ENCODE measurements at regions not wholly inside any gene's neighbourhood (a gene's known extent, or its start where the extent isn't known, plus 50 kb on each side); places are given as distances from the start of the nearest gene placed in this dataset.

DNA sequence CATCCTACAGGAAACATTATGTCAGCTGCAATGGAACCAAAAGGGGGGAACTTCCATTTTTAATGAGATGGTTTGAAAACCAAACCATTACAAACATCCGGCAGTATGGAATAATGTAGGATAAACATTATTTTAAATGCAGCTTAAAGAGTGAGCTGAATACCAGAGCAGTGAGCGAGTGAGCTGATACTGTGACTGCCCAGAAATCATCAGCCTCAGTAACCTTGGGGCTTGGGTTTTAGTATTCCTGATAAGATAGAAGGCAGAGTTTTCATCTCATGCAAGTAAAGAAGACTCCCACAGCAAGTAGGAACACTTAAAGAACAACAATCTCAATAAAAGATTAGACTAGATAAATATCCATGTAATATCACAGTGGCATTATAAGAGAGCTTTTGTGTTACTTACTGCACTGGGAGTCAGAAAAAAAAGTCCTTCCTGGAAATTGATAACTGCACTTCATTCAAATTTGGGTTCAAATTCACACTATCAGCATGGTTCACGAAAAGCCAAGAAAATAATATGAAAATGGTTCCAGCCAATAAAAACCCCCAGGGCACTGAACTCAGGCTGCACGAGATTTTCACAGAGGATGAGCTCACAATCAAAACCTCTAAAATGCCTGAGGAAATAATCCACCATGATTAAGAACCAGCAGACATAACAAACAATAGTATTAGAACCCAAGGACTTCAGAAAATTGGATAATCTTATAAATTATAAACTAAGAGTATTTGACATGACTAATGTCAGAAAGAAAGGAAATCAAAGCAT, 115.7 kb downstream of the MTPAP start:
- TF ChIP-seq, protein P1, sequence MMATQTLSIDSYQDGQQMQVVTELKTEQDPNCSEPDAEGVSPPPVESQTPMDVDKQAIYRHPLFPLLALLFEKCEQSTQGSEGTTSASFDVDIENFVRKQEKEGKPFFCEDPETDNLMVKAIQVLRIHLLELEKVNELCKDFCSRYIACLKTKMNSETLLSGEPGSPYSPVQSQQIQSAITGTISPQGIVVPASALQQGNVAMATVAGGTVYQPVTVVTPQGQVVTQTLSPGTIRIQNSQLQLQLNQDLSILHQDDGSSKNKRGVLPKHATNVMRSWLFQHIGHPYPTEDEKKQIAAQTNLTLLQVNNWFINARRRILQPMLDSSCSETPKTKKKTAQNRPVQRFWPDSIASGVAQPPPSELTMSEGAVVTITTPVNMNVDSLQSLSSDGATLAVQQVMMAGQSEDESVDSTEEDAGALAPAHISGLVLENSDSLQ (IDR thresholded peaks at IDR 0.05): no peak
- TF ChIP-seq FOXM1 (IDR thresholded peaks at IDR 0.05; ENCODE audit: borderline replicate concordance) (no peak), NFRKB (IDR thresholded peaks at IDR 0.05) (no peak), FOXK2 (IDR thresholded peaks at IDR 0.05) (no peak), ELF4 (IDR thresholded peaks at IDR 0.05) (no peak), SUZ12 (IDR thresholded peaks at IDR 0.05) (no peak), SP1 (IDR thresholded peaks at IDR 0.05) (no peak), FOXA1 (IDR thresholded peaks at IDR 0.05) (no peak), LEF1 (IDR thresholded peaks at IDR 0.05; ENCODE audit: borderline replicate concordance) (no peak), CTBP1 (IDR thresholded peaks at IDR 0.05; ENCODE audit: borderline replicate concordance) (no peak), ZNF384 (IDR thresholded peaks at IDR 0.05) (no peak), ARNT (IDR thresholded peaks at IDR 0.05) (no peak), BHLHE40 (IDR thresholded peaks at IDR 0.05; ENCODE audit: borderline replicate concordance) (no peak), TARDBP (IDR thresholded peaks at IDR 0.05) (no peak)
